ENCODE measurements at regions not wholly inside any gene's neighbourhood (a gene's known extent, or its start where the extent isn't known, plus 50 kb on each side); places are given as distances from the start of the nearest gene placed in this dataset.

- TF ChIP-seq IKZF3 (tag by site-specific recombination; IDR thresholded peaks at IDR 0.05) (no peak), CTCF (tag by site-specific recombination; IDR thresholded peaks at IDR 0.05) (no peak), ZFHX2 (tag by site-specific recombination; conservative IDR thresholded peaks at IDR 0.05) (no peak), ZSCAN5A (tag by site-specific recombination; IDR thresholded peaks at IDR 0.05) (no peak), ZNF701 (tag by site-specific recombination; IDR thresholded peaks at IDR 0.05) (no peak), YY1 (tag by site-specific recombination; IDR thresholded peaks at IDR 0.05) (no peak), PATZ1 (tag by site-specific recombination; IDR thresholded peaks at IDR 0.05) (no peak), ZNF555 (tag by site-specific recombination; conservative IDR thresholded peaks at IDR 0.05) (no peak)
Measured at GRCh38 chr16:17832738-17833137, 362.0 kb upstream of the XYLT1 start.
